GM18951 (cell line): ENCODE measurements at regions not wholly inside any gene's neighbourhood (a gene's known extent, or its start where the extent isn't known, plus 50 kb on each side); places are given as distances from the start of the nearest gene placed in this dataset.
"Not testable (repeated sequence)": the region's sequence is repeated elsewhere in the genome, so short reads cannot be mapped to it uniquely, and the experiment has no call there.

Experiments
- POLR2A ChIP-seq: IDR thresholded peaks from 4 replicates; pipeline ENCODE4 v1.6.1; 2011; ENCODE audit warnings: mild to moderate bottlenecking; ENCODE audit not compliant: insufficient read length, insufficient read depth; ENCODE audit errors: extremely low read depth
- in situ Hi-C: fragments of 300-500 bp; cut with MboI; formaldehyde crosslinking; loops from one replicate; pipeline ENCODE4 v1.12.0; 2022; ENCODE audit warnings: low sequenced_read_pairs, mixed read lengths, inconsistent platforms; ENCODE audit not compliant: unreplicated experiment

DNA sequence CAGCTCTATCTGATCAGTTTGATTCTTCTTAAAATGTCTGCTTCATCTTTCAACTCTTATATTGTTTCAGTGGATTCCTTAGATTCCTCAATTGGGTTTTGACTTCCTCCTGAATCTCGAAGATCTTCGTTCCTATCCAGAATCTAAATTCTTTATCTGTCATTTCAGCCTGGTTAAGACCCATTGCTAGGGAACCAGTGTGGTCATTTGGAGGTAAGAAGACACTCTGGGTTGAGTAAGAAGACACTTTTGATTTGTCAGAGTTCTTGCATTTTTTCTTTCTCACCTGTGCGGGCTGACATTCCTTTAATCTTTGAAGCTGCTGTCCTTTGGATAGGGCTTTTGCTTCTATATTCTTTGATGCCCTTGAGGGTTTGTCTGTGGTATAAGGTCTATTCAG is 291.9 kb downstream of the SLC7A11 start:
- no peak for TF ChIP-seq POLR2A
- in situ Hi-C loops: no loop called here

DNA sequence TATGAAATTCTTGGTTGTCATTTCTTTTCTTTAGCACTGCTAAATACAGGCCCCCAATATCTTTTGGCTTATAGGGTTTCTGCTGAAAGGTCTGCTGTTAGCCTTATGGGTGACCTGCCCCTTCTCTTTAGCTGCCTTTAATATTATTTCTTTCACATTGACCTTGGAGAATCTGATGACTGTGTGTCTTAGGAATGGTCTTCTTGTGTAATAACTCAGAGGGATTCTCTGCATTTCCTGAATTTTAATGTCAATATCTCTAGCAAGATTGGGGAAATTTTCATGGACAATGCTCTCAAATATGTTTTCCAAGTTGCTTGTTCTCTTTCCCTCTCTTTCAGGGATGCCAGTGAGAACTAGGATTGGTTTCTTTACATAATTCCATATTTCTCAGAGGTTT is 292.4 kb downstream of the SLC7A11 start:
- in situ Hi-C loops: no loop called here
- TF ChIP-seq POLR2A: no peak

DNA sequence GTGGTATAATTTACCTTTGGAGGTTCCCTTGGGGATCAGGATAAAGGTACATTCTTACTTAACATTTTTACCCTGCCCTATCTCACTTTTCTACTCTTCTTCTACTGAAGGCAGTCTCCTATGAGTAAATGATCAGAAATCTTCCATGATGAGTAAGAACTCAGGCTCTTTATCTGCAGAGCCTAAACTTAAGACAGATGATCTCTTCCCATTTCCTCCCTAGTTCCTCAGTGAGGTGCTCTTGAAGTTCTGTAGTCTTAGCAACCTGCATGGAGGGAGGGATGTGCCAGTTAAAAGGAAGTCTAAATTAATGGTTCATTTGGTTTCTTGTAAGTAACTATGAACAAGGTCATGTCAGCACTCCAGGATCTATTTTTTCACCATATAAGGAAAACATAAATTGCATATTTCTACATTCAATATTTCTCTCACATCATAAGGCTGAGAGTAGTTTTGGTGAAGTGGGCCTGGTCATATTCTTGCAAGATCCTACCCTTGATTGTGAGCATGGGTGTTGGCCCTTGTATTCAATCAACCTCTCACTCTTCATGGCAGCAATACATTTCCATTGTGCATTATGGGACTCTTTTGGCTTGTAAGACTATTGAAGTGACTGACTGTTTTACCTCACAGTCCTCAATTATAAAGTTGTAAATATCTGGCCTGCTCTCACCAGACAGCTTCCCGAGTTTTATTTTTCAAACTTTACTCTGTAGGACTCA is 295.5 kb downstream of the SLC7A11 start:
- in situ Hi-C loops: no loop called here
- TF ChIP-seq POLR2A: no peak

DNA sequence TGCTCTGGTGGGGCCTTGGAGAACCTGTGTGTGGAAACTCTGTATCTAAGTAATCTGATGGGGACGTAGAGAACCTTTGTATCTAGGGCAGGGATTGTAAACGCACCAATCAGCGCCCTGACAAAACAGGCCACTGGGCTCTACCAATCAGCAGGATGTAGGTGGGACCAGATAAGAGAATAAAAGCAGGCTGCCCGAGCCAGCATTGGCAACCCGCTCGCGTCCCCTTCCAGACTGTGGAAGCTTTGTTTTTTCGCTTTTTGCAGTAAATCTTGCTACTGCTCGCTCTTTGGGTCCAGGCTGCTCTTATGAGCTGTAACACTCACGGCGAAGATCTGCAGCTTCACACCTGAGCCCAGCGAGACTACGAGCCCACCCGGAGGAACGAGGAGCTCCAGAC is 299.3 kb downstream of the SLC7A11 start:
- in situ Hi-C loops: not testable (repeated sequence)

DNA sequence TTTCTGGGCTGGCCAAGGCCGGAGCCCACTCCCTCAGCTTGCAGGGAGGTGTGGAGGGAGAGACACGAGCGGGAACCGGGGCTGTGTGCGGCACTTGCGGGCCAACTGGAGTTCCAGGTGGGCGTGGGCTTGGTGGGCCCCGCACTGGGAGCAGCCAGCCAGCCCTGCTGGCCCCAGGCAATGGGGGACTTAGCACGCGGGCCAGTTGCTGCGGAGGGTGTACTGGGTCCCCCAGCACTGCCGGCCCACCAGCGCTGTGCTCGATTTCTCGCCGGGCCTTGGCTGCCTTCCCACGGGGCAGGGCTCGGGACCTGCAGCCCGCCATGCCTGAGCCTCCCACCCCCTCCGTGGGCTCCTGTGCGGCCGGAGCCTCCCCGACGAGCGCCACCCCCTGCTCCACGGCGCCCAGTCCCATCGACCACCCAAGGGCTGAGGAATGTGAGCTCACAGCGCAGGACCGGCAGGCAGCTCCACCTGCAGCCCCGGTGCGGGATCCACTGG is 300.1 kb downstream of the SLC7A11 start:
- in situ Hi-C loops: not testable (repeated sequence)

DNA sequence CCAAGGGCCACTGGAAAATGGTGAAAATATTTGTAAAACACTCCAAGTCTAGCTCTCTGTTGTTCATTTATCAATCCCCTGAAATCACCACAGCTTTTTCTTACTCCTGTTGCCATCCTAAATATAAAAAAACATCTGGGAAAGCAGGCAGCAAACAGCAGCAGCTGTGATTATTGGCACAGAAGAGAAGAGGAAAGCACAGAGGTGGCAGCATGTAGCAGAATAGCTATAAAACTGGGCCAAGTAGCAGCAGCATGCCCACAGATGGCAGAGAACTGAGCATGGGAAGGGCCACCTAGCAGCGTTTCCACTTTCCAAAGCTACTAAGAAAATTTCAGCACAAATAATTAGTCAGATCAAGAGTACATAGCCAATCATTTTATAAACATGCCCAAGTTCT is 307.2 kb downstream of the SLC7A11 start:
- no peak for TF ChIP-seq POLR2A
- in situ Hi-C loops: no loop called here

DNA sequence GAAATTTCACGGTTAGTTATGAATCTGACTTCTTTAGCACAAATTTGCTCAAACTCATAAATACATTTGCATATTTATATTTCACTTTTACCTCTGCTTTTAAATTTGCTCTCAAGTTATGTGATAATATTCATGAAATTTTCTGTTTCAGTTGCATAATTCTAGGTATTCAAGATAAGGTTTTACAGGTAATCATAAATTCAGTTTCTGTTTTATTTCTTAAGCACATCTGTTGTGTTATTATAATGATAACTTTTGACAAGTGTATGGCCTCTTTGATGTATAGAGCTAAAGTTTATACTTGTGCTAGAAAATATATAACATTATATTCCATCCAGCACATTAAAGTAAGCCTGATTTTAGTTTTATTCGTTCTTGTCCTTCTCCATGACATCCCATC is 308.1 kb downstream of the SLC7A11 start:
- no peak for TF ChIP-seq POLR2A
- in situ Hi-C loops: no loop called here

DNA sequence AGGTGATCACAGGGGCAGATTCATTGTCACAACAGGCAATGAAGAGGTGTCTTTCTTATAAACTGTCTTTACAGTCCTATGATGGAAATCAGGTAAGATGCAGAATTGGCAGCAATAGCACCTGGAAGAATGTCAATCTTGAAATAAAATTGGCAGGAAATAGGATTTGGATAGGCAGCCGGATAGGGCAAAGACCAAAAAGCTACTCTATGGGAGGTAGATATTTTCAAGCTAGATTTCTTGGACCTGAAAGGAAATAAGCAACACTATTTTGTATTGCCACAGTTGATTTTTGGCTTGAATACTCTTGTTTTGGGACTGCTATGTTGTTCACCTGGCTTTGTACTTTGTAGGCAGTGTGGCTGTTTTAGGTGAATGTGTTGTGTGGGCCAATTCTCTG is 314.2 kb downstream of the SLC7A11 start:
- in situ Hi-C loops: no loop called here
- TF ChIP-seq POLR2A: no peak

DNA sequence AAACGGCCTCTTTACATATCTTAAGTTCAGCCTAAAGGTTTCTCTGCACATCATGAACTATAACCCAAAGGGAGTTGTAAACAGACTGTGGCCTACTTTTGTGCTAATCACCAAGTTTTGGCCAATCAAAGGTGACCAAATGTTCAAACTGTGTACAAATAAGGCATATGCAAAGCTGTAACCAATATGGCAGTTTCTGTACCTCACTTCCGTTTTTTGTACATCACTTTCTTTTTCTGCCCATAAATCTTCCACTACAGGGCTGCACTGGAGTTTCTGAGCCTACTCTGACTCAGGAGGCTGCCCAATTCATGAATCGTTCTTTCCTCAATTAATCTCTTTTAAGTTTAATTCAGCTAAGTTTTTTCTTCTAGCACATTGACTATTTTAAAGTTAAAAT is 318.7 kb downstream of the SLC7A11 start:
- TF ChIP-seq POLR2A: no peak
- in situ Hi-C loops: no loop called here

DNA sequence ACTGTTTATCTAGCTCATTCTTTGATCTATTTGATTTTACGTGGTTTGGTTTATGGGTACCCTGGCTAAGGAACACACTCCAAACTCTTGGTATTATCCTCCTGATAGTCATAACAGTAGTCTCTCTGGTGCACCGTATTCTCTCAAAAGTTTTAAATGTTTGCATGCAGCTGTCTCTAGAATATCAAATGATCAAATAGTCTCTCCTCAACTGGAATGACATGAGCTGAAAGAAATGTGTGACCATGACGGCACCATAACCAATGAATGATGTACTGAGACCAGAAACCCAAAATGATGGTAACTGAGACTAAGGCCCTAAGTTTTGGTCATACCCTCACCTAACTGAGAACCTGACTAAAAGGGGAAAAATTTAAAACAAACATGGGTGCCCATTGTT is 319.4 kb downstream of the SLC7A11 start:
- no peak for TF ChIP-seq POLR2A
- in situ Hi-C loops: no loop called here

DNA sequence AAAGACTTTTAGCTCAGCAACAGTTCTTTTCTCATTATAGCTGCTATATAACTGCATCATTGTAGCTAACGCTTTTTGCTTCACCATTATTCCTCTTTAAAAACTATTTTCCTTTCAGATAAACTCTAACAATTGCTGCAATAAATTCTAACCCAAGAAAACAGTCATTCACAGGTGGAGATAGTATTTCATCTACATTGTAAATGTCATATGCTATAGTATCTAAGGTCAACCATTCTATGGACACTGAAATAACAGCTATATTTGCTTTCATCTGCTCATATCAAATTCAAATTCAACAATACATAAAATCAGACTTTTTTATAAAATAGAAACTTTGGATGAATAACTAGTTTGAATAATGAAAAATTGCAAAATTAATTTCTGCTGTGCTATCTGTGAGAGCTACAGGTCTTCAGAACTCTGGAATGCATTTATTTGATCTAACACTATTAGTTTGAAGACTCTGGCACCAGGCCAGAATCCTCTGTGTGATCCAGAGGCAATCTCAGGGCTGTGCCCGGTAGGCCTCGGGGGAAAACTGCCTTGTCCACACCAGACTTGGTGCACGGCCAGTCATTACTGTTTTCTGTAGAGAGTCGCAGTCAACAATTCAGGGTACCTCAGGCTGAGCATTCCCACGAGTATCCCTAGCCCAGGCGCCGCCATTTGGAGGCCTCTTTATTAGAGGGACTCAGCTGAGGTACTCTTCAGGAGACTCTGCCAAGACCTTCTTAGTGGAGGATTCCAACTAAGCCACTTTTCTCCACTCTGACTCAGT is 332.4 kb downstream of the SLC7A11 start:
- in situ Hi-C loops: no loop called here
- no peak for TF ChIP-seq POLR2A

DNA sequence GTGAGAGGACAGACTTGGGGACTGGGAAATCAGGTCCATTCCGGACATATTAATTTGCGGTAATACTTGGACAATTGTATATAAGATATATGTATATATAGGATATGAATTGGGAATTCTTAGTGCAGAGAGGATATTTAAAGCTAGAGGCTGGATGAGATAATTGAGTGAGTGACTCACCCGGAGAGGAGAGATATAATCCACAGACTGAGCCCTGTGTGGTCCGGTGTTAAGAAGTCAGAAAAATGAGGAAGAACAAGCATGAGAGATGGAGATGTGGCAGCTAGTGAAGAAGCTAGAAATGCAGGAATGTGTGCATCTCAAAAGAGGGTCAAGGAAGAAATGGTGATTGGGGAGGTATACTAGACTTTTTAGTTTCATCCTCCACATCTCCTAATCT is 336.2 kb downstream of the SLC7A11 start:
- in situ Hi-C loops: no loop called here
- no peak for TF ChIP-seq POLR2A

DNA sequence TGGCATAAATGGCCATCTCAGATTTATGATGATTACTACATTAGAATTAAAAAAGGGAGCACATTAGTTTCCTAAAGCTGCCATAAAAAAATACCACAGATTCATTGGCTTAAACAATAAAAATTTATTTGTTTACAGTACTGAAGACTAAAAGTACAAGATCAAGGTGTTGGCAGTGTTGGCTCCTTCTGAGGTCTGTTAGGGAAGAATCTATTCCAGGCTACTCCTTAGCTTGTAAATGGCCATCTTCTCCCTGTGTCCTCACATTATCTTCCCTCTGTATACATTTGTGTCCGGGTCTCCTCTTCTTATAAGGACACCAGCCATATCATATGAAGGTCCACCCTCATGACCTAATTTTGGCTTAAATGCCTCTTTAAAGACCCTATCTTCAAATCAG is 341.0 kb downstream of the SLC7A11 start:
- TF ChIP-seq POLR2A: no peak
- in situ Hi-C loops: no loop called here

DNA sequence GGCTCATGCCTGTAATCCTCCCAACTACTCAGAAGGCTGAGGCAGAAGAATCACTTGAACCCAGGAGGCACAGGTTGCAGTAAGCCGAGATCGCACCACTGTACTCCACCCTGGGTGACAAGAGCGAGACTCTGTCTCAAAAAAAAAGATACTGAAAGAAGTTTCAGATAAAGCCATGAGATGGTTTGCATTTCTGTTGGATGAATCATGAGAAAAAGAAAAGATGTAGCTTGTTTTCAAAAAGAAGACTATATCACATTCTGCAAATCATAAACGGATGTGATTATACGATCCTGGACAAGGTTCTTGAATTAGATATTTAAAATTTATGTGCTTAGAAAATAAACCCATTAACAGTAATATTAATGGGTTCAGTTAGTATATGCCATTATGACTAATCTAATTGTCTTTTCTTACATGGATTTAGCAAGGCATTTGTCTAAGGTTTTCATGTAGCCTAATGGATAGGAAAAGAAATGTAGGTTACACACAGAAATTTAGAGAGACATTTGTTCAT is 345.9 kb downstream of the SLC7A11 start:
- no peak for TF ChIP-seq POLR2A
- in situ Hi-C loops: no loop called here

DNA sequence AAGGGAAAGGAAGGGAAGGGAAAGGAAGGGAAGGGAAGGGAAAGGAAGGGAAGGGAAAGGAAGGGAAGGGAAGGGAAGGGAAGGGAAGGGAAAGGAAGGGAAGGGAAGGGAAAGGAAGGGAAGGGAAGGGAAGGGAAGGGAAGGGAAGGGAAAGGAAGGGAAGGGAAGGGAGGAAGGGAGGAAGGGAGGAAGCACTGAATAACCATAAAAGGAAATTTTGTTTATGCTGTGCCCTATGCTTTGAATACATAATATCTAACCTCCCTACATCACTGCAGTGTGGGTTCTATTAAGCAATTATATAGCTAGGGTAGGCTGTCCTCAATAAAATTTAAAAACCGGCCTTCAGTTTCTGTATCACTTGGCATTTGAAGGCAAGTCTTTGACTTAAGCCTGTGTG is 346.6 kb downstream of the SLC7A11 start:
- in situ Hi-C loops: not testable (repeated sequence)
